NOMO-1 treated with dmso at 0.1 percent for 144 hours (cell line): ENCODE measurements at regions not wholly inside any gene's neighbourhood (a gene's known extent, or its start where the extent isn't known, plus 50 kb on each side); places are given as distances from the start of the nearest gene placed in this dataset.

ENCODE experiments used
- DNase-seq: peaks from one replicate; lab custom pipeline; 2025; ENCODE audit not compliant: unreplicated experiment; lab: John Stamatoyannopoulos, UW

DNA sequence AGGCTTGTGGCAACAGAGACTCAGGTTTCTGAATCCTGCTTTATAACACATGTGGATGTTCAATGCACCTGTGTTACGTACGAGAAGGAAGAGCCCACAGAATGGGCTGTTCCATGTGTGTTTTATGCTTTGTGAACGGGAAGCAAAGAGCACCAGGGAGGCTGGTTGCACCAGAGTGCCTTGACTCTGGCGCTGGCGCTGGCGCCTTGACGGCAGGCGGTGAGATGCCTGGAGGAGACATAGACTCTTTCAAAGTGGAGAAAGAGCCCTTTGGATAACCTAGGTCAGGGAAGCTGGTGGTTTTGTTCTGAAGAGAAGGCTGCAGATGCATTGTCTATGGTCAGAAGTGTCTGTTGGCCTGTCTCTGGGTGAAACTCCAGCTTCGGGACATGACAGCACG lies 80.2 kb upstream of the APCDD1 start:
- DNase-seq: no peak

DNA sequence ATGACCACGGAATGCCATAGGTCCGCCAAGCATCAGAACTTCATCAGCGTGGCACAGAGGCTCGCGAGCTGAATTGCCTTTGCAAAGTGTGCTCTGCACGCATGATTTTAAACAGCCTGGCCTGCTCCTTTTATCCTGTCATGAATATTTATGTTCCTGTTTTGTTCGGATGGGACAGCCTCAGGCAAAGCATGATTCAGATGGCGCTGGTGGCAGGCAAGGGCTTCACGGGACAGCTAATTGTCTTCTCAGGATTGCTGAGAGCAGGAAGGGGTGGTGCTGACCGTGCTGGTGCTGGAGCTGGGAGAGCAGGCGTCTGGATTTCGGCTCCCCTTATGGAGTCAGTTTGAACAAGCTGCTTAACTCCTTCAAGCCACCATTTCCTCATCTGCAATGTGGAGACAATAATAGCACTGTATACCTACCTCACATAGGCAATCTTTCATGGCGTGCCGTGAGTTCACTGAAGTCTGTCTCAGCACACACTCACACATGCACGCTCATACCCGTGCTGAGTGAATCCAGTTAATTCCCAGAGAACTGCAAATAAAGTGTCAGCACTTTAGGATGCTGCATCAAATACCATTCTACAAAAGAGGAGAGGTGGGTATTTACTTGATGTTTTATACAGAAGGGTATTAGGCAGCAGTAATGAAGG lies 79.7 kb upstream of the APCDD1 start:
- no peak for DNase-seq

GRCh38 chr18:10376731-10377130 lies 77.7 kb upstream of the APCDD1 start:
- DNase-seq: no peak

GRCh38 chr18:10377956-10378355 lies 76.5 kb upstream of the APCDD1 start:
- no peak for DNase-seq

DNA sequence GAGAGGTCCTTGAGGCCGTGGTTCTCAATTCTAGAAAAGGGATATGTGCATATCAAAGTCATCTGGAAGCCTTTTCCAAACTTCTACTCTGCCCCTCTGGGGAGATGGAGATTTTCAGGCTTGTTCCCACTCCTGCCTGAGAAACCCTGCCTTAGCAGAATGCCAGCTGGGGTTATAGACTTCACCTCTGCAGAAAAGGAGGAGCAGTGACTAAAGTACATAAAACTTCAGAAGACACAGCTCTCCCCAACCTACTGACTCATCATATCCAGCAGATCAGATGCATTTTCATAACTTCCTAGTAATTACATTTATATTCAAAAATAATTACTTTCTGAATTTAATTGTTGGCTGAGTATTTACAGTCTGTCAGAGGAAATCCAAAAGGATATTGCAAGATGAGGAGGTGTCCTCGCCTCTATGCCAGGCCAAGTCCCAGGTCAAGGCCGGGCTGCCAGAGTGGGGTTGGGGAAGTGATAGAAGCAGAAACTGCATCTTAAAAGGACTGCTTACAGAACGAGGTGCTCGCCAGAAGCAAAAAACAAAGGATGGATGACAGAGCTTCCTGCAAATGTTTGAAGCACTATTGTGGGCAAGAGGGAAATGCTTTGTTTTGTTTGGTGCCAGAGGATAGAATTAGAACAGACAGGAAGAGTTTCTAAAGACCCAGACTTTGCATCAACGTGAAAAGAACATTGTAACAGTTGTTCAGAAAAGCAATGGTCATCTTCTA lies 75.6 kb upstream of the APCDD1 start:
- no peak for DNase-seq

DNA sequence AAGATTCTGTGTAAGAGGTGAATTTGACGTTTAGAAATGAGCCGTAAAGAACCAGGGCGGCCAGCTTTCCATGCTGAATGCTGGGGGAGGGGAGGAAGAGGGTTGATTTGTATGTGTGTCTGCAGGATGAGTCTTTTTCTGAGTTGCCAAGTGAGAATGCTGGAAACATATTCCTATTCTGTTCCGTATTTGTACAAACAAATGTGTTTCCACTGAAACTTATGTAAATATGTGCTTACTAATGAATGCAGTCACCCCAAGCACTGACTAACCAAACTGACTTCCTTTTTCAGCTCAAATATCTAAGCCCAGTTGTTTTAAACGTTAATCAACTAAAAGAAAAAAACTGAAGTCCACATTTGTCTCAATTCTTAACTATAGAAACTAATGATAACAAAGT lies 74.9 kb upstream of the APCDD1 start:
- DNase-seq: no peak

DNA sequence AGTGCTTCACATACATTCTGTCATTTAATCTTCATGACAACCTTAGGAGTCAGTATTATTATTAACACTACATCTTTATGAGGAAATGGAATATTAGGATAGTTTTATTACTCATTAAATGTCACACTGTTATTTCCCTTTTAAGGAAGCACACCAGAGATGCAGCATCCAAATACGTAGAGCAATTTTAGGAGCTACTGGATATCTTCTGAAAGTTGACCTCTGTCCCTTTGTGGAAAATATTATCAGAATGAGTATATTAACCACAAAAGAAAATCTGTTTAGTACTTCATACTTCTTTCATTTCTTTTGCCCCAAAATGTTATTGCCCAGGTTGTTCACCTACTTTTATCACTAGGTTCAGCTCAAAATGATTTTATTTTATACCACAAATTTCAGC lies 72.9 kb upstream of the APCDD1 start:
- DNase-seq: no peak

DNA sequence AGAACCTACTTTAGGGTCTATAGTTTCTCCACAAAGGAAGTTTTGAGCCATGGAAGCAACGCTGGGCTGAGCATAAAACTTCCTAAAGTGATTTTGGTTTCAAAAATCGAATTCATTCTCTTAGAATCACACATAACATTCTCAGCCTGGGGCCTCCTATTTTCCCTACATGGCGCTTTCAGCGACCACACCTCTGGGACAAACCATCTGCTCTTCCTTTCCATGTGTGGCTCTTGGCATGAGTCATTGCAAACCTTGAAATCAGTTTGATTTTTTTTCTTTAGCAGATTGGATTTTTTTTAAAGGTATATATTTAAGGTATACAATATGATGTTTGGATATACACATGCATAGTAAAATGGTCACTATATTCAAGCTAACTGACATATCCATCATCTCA lies 72.5 kb upstream of the APCDD1 start:
- DNase-seq: no peak

DNA sequence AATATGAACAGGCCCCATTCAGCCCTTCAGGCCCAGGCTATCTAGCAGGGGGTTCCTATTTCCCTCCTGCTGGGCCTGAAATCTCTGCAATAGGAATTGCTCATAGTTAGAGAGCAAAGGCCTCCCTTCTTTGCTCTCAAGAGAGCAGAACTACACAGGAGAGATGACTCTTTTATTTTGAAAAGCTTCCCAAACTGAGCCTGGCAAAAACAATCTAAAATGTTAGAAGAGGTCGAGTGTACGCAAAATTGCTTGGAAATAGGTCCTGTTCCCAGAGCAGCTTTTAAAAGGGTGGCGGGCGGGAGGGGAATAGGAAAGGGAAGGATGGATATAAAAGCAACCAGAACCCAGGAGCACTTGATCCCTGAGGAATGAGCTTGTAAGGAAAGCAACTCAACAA lies 68.4 kb upstream of the APCDD1 start:
- no peak for DNase-seq

DNA sequence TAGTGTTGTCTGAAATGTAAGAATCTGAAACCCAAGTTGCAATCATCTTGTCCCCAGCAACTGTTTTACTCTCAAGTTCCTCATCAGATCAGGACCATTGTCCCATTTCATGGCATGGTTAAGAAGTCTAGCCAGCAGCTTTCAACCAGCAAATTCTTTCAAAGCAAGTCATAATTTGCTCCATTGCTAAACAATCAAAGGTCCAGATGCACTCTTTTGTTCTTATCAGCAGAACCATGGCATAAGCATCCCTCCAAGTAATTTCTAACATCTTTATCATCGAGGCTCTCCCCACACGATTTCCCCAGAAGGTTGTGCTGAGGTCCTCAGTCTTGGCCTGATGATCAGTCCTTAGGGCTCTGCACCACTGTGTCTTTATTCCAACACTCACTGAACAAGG lies 67.5 kb upstream of the APCDD1 start:
- no peak for DNase-seq

DNA sequence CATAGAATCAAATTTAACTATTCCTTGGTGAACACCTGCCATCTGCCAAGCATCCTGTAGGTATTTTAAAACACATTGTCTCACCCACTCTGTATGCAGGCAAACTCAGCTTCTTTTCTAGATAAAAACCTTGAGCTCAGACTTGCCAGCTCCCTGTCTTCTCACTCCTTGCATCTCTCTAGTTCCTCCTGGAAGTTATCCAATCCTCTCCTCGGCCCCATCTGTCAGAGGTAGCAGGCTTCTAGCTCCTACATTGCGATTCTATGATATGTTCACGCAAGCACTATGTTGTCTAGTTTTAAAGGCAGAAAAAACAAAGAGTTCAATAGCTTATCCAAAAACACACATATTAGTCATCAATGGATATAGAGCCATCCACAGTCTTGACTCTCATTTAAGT lies 67.0 kb upstream of the APCDD1 start:
- no peak for DNase-seq

- DNase-seq: no peak
These were observed 66.1 kb upstream of the APCDD1 start for GRCh38 chr18:10388373-10388772.

DNA sequence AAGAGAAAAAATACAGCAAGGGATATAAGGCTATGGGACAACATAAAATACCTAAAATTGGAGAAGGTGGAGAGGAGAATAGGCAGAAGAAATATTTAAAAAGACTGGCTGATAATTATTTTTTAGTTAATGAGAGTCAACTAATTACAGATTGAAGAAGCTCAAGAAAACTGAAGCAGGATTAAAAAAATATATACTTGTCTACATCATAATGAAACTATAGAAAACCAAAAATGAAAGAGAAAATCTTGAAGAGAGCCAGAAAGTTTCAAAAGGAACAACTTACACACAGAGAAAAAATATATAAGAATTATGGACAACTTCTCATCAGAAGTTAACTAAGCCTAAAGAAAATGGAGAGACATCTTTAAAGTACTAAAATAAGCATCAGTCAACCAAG lies 62.9 kb upstream of the APCDD1 start:
- DNase-seq: no peak

GRCh38 chr18:10397004-10397403 lies 57.4 kb upstream of the APCDD1 start:
- no peak for DNase-seq

DNA sequence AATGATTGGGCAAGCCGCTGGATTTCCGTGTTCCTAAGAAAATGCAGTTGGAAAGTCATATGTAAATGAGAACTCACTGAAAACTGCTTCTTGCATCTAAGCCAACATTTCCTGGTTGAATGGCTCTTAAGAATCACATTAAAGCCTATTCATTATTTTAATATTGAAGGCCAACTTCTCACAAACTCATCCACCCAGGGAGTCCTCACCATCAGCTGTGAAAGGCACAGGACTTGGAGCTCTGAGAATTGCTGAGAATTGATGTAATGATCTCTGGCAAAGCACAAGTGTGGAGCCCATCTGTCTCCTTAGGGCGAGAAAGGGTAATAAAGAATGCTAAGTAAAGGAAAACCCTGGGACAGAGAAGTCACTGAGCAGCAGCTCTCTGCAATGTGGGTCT lies 55.9 kb upstream of the APCDD1 start:
- no peak for DNase-seq

GRCh38 chr18:10399465-10399864 lies 55.0 kb upstream of the APCDD1 start:
- no peak for DNase-seq

GRCh38 chr18:10400534-10401307 lies 53.7 kb upstream of the APCDD1 start:
- peak; percentile 78 for DNase-seq

GRCh38 chr18:10401521-10401920 lies 52.9 kb upstream of the APCDD1 start:
- DNase-seq: peak; percentile 9

DNA sequence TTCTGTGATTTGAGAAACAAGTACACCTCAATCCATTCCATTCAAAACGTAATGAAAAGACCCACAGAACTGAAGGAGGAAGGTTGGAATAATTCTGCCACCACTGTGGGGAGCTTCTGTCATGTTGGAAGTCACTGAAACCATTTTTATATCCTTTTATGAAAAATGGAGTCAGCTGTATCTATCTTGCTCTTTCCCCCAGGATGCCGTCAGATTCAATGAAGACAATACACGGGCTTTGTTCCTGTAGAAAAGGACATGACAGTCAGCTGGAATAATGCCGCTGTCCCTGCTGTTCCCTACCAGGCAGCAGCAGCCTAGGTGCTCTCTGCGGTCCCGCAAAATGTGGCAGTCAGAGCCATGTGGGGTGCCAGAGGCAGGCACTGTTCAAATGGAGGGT lies 52.5 kb upstream of the APCDD1 start:
- no peak for DNase-seq

- no peak for DNase-seq
These were observed 51.4 kb upstream of the APCDD1 start for GRCh38 chr18:10402871-10403559.

GRCh38 chr18:10403708-10404107 lies 50.7 kb upstream of the APCDD1 start:
- no peak for DNase-seq

- no peak for DNase-seq
These were observed 50.3 kb upstream of the APCDD1 start for GRCh38 chr18:10404168-10404567.
